K562 (cell line): ENCODE measurements at regions not wholly inside any gene's neighbourhood (a gene's known extent, or its start where the extent isn't known, plus 50 kb on each side); places are given as distances from the start of the nearest gene placed in this dataset.

Experiments
- ARNT ChIP-seq, 2 experiments: fragments of 450-650 bp; IDR thresholded peaks; 2 replicates each; pipeline ENCODE4 v1.6.1; 2016; ENCODE audit warnings: mild to moderate bottlenecking in 1 of 2
- BMI1 ChIP-seq: fragments of 150-350 bp; IDR thresholded peaks from 2 replicates; pipeline ENCODE4 v1.6.1; 2014; ENCODE audit warnings: low read length
- CAMTA2 ChIP-seq: fragments of 250-450 bp; sonication (Bioruptor Pico); conservative IDR thresholded peaks from 2 replicates; pipeline ENCODE4 v1.5.1; 2022
- CBFA2T2 ChIP-seq: fragments of 450-650 bp; conservative IDR thresholded peaks from 2 replicates; pipeline ENCODE4 v1.6.1; 2017; ENCODE audit warnings: mild to moderate bottlenecking
- CHD7 ChIP-seq: fragments of 200-600 bp; sonication (generic); IDR thresholded peaks from one replicate; pipeline ENCODE4 v1.6.1; 2012; ENCODE audit warnings: mild to moderate bottlenecking, low read depth, low read length, inconsistent platforms
- FOXK2 ChIP-seq, 2 experiments: fragments of 450-650 bp; IDR thresholded peaks in 1 of 2; conservative IDR thresholded peaks in 1 of 2; 2 replicates each; pipeline ENCODE4 v1.6.1; 2016; ENCODE audit warnings: low read depth in 2 of 2, mild to moderate bottlenecking in 1 of 2
- GATAD2A ChIP-seq: fragments of 450-650 bp; IDR thresholded peaks from 2 replicates; pipeline ENCODE4 v1.6.1; 2017
- NFIC ChIP-seq: fragments of 450-650 bp; IDR thresholded peaks from 2 replicates; pipeline ENCODE4 v1.6.1; 2017; ENCODE audit warnings: mild to moderate bottlenecking, inconsistent platforms
- PRMT5 ChIP-seq: sonication (generic); formaldehyde crosslinking; IDR thresholded peaks from 2 replicates; pipeline ENCODE4 v1.5.0; 2020; ENCODE audit warnings: missing genetic modification reagents
- RBM22 ChIP-seq: fragments of 200-400 bp; formaldehyde crosslinking; IDR thresholded peaks from 2 replicates; pipeline ENCODE4 v1.6.1; 2018; ENCODE audit warnings: low read length, low read depth; ENCODE audit not compliant: poor library complexity, severe bottlenecking
- RFX7 ChIP-seq: fragments of 250-450 bp; sonication (Bioruptor Pico); IDR thresholded peaks from 2 replicates; pipeline ENCODE4 v1.5.1; 2021; ENCODE audit warnings: mild to moderate bottlenecking
- TGIF2 ChIP-seq: sonication (generic); formaldehyde crosslinking; IDR thresholded peaks from 2 replicates; pipeline ENCODE4 v1.8.1; 2022; ENCODE audit warnings: mild to moderate bottlenecking, missing genetic modification reagents, moderate library complexity
- TRIM28 ChIP-seq: fragments of 450-650 bp; IDR thresholded peaks from 2 replicates; pipeline ENCODE4 v1.6.1; 2017
- ZNF384 ChIP-seq: IDR thresholded peaks from 2 replicates; pipeline ENCODE4 v1.6.1; 2012; ENCODE audit warnings: low read depth, low read length, improper control_type of control experiment
- ZNF589 ChIP-seq: fragments of 200-800 bp; sonication (Bioruptor generic); IDR thresholded peaks from 2 replicates; pipeline ENCODE4 v1.6.1; 2016; ENCODE audit warnings: low read depth, missing genetic modification characterization, missing compliant biosample characterization

- TF ChIP-seq CHD7 (no peak), BMI1 (peak; percentile 39; the same call in 1 of the 2 replicates), RFX7 (CRISPR knock-in tag) (no peak), FOXK2 (conservative IDR thresholded peaks at IDR 0.05 in 1 of 2, IDR thresholded peaks at IDR 0.05 in 1 of 2; ENCODE audit: low read depth in 2 of 2) (0 out of 4 replicates have a peak, but pooled peaks of 1 of the 2 experiments have one; percentile 25), PRMT5 (CRISPR knock-in tag) (no peak), ZNF384 (peak; percentile 43; the same call in 1 of the 2 replicates), TGIF2 (CRISPR knock-in tag) (no peak), GATAD2A (no peak), CAMTA2 (no peak), ARNT (IDR thresholded peaks at IDR 0.05) (no peak; a peak in 1 of 4 replicates), ZNF589 (CRISPR knock-in tag) (no peak), TRIM28 (no peak), NFIC (0 out of 2 replicates have a peak, but pooled peaks have one; percentile 41), RBM22 (no peak), CBFA2T2 (no peak)
Observed at GRCh38 chr11:10933455-10934292, 75.8 kb upstream of the ZBED5 start (continued).
